ENCODE measurements at regions not wholly inside any gene's neighbourhood (a gene's known extent, or its start where the extent isn't known, plus 50 kb on each side); places are given as distances from the start of the nearest gene placed in this dataset.

- H3K9me3 ChIP-seq = no peaks in the 10 kb centered on the region
- no peaks in the 10 kb centered on the region for H3K36me3 ChIP-seq
- intact Hi-C loops (cut with DNase I) = loop anchor here (2.0 kb wide), 1 partner anchor 52 kb away; no protein-coding TSS in a partner anchor
- DNase-seq (ENCODE audit: low spot score in 2 of 2) = no peak
- no peak for TF ChIP-seq CTCF (IDR thresholded peaks at IDR 0.05)
- H3K27me3 ChIP-seq = no peaks in the 10 kb centered on the region
- no peaks in the 10 kb centered on the region for H3K4me1 ChIP-seq
- H3K27ac ChIP-seq = no peak overlapping the region
- no peak overlapping the region for H3K4me3 ChIP-seq
Observed at GRCh38 chr13:91184244-91184926, 163.1 kb upstream of the MIR17HG start.

- intact Hi-C loops (cut with DNase I) = loop anchor here (2.0 kb wide), 1 partner anchor 53 kb away; no protein-coding TSS in a partner anchor
- H3K27me3 ChIP-seq = no peaks in the 10 kb centered on the region
- no peaks in the 10 kb centered on the region for H3K9me3 ChIP-seq
- DNase-seq (ENCODE audit: low spot score in 2 of 2) = no peak
- H3K4me3 ChIP-seq = no peak overlapping the region
- H3K27ac ChIP-seq = no peak overlapping the region
- H3K4me1 ChIP-seq = no peaks in the 10 kb centered on the region
- peak in 2 of 3 experiments; percentile 36 to 46 for TF ChIP-seq CTCF (IDR thresholded peaks at IDR 0.05)
- no peaks in the 10 kb centered on the region for H3K36me3 ChIP-seq
Observed at GRCh38 chr13:91185294-91185863, 162.1 kb upstream of the MIR17HG start.

- H3K27me3 ChIP-seq = no peaks in the 10 kb centered on the region
- H3K27ac ChIP-seq = no peak overlapping the region
- H3K36me3 ChIP-seq = no peaks in the 10 kb centered on the region
- intact Hi-C loops (cut with DNase I) = no loop called here
- H3K4me1 ChIP-seq = no peaks in the 10 kb centered on the region
- H3K9me3 ChIP-seq = no peaks in the 10 kb centered on the region
- no peak overlapping the region for H3K4me3 ChIP-seq
- no peak for TF ChIP-seq CTCF (IDR thresholded peaks at IDR 0.05)
- DNase-seq (ENCODE audit: low spot score in 2 of 2) = no peak
Observed at GRCh38 chr13:91187522-91187921, 160.0 kb upstream of the MIR17HG start.

GRCh38 chr13:91189506-91189905 lies 158.0 kb upstream of the MIR17HG start:
- Histone ChIP-seq H3K4me1 (no peaks in the 10 kb centered on the region), H3K9me3 (no peaks in the 10 kb centered on the region), H3K36me3 (no peaks in the 10 kb centered on the region), H3K27ac (no peak overlapping the region), H3K27me3 (no peaks in the 10 kb centered on the region), H3K4me3 (no peak overlapping the region)
- DNase-seq (ENCODE audit: low spot score in 2 of 2) = no peak
- TF ChIP-seq CTCF (IDR thresholded peaks at IDR 0.05) = no peak
- intact Hi-C loops (cut with DNase I) = no loop called here

GRCh38 chr13:91193358-91193757 lies 154.1 kb upstream of the MIR17HG start:
- intact Hi-C loops (cut with DNase I) = no loop called here
- Histone ChIP-seq H3K27me3 (no peaks in the 10 kb centered on the region), H3K4me3 (no peak overlapping the region), H3K4me1 (no peaks in the 10 kb centered on the region), H3K27ac (no peak overlapping the region), H3K9me3 (no peaks in the 10 kb centered on the region), H3K36me3 (no peaks in the 10 kb centered on the region)
- no peak for TF ChIP-seq CTCF (IDR thresholded peaks at IDR 0.05)
- DNase-seq (ENCODE audit: low spot score in 2 of 2) = no peak
